Jurkat, Clone E6-1 (cell line): ENCODE measurements at regions not wholly inside any gene's neighbourhood (a gene's known extent, or its start where the extent isn't known, plus 50 kb on each side); places are given as distances from the start of the nearest gene placed in this dataset.

Source experiments
- DNase-seq: peaks from one replicate; pipeline ENCODE4 v3.0.0-alpha.2; 2011; ENCODE audit warnings: low read depth, low spot score
- H3K4me3 ChIP-seq: 2 replicates; pipeline ENCODE4 v1.5.1; 2011; ENCODE audit warnings: mild to moderate bottlenecking, low read length, control low read depth, moderate library complexity

DNA sequence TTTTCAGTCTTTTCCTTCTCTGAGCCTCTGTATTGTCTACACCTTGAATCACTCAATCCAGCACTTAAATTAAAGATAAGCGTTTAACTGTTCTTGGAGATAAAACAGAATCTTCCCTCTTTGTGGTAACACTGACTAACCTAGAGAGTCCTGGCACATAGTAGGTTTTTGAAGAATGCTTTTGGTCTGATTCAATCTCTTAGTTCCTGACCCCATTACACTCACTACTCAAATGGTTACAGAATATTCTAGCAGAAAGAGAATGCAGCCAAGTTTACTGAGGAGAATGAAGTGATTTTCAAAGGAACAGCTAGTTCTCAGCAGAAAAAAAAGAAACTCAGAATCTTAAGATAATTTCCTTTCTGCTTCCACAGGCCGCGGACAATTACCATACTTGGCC is 309.2 kb upstream of the PRMT6 start:
- DNase-seq = no peak
- H3K4me3 ChIP-seq = no peak overlapping the region

DNA sequence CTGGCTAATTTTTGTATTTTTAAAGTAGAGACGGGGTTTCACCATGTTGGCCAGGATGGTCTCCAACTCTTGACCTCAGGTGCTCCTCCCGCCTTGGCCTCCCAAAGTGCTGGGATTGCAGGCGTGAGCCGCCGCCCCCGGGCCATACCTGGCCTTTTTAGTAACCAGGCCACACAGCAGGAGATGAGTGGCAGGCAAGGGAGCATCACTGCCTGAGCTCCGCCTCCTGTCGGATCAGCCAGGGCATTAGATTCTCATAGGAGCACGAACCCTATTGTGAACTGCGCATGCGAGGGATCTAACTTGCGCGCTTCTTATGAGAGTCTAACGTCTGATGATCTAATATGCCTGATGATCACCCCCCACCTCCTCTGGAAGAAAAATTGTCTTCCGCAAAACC is 308.7 kb upstream of the PRMT6 start:
- no peak overlapping the region for H3K4me3 ChIP-seq
- DNase-seq = no peak

DNA sequence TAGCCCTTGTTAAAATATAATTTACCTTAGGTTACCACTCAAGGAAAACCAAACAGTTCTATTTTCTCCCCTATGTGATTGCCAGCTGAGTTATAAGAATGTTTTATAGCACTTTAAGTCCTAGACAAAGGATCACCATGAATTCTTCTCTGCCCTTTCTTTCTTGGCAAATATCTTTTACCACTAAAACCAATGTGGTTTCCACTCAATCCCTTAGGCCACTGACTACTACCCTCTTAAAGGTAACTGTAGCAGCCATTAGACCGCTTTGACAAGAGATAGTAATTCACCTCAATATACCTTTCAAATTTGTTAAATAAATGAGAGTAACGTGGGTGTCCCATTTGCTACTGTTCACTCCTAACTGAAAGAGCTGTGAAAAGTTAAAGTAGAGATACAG is 307.9 kb upstream of the PRMT6 start:
- H3K4me3 ChIP-seq = no peak overlapping the region
- no peak for DNase-seq

DNA sequence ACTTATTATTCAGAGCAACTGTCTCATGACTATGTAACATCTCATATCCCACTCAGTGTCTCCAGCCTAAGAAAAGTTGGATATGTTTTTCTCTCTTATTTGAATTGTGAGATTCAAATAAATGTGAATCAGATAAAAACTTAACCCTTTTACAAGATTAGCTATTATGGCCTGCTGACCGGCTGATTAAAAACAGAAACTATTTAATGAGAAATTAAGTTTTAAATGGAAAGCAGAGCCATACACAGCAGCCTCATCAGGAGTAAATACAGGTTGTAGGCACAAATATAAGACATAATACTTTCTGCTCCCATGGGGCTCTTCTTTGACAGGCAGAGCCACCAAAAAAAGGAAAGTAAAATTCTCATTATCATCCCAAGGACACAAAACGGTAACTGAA is 307.0 kb upstream of the PRMT6 start:
- no peak overlapping the region for H3K4me3 ChIP-seq
- DNase-seq = no peak

DNA sequence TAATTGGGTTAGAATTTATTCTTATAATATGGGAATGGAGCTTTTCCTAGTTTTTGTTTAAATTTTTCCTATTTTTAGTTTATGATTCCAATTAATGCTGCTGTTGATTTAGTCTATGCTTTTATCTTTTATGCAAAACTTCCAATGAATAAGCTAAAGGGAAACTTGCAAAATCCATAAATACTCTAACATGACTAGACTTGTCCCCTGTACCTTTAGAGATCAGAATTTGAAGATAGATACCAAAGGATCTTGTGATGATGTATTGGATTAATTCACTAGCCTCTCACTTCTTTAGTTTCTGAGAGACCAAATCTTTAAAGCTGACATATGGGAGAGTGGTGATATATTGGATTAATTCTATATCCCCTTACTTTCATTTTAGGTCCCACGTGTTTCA is 306.6 kb upstream of the PRMT6 start:
- no peak overlapping the region for H3K4me3 ChIP-seq
- no peak for DNase-seq

DNA sequence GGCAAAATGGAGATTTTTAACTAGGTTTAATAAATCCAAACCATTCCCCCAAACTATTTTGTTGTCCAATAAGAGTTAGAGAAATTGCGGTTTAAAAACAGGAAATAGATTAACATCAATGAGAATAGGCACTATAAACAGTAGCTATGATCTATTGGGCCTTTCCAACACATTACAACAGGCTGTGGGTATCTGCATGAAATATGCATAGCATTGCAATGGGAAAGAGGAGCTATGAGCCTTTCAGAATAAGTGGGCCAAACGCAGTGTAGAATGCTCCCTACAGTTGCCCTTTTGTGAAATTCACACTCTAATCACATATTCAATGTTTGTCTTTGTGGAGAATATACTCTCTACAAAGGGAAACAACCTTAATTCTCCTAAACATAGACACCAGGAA is 305.5 kb upstream of the PRMT6 start:
- no peak overlapping the region for H3K4me3 ChIP-seq
- no peak for DNase-seq

DNA sequence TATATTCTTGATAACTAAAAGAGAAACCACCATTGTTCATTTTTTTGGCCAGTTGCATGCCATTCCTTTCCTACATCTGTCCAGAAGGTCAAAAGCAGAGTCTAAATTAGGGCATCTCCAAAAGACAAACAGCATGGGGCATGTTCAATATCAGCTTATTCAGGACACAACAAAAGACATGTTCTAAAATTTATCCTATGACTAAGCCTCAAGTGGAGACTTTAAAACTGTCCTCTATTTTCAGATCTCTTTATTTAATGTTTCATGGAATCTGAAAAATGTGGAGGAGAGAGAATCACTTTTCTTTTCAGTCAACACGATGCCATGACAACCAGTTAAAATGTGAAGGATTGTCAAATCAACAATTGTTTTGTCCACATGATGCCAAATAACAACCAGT is 303.4 kb upstream of the PRMT6 start:
- no peak overlapping the region for H3K4me3 ChIP-seq
- DNase-seq = no peak

DNA sequence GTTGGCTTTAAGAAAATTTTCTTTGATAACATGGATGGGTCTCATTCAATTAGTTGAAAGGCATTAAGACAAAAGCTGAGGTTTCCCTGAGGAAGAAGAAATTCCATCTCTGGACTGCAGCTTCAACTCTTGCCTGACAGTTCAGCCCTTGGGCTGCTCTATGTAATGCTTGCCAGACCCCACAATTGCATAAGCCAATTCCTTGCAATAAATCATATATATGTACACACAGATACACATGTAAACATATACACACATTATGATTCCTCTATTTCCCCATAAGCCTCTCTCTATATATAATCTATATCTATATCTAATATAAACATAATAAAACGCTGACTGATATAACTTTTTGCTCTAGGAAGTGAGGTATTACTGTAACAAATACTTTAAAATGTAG is 301.5 kb upstream of the PRMT6 start:
- no peak overlapping the region for H3K4me3 ChIP-seq
- no peak for DNase-seq

DNA sequence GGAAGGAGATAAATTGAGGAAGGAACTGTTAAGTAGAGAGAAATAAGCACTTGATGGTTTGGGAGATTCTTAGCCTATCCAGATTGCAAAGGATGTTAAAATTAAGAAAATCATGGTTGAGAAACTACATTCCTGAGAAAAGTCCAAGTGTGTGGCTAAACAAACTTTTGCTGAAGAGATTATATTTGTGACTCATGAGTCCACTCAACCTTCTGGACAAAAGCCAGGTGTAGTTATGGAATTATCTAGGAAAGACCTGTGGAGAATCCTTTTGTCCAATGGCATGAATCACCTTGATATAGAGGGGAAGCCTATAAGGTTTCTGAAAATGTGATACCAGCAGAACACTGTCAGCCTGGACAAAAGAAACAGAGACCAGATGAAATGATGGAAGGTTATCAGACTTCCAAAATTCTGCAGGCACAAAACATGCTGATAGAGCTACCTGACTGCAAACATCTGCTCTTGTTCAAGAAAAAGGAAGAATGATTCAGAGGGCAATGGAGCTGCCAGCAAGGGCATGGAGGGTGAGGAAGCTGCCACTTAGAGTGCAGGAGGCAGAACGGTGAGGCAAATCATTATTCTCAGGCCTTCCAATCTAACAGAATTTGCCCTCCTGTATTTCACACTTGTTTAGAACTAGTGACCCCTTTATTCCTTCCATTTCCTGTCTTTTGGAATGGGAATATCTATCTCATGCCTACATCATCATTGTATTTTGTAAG is 300.6 kb upstream of the PRMT6 start:
- no peak overlapping the region for H3K4me3 ChIP-seq
- DNase-seq = no peak

DNA sequence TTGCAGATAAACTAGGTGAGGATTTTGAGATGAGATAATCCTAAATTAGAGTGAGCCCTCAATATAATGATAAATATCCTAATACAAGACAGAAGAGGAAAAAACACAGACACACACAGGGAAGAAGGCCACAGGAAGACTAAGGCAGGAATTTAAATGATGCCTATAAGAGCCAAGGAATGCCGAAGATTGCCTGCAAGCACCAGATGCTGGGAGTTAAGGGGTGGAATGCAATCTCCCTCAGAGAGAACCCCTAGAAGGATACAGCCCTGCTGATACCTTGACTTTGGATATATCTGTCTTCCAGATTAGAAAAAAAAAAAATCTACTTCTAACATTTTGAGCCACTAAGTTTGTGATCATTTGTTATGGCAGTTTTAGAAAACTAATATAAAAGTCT is 299.7 kb upstream of the PRMT6 start:
- no peak for DNase-seq

DNA sequence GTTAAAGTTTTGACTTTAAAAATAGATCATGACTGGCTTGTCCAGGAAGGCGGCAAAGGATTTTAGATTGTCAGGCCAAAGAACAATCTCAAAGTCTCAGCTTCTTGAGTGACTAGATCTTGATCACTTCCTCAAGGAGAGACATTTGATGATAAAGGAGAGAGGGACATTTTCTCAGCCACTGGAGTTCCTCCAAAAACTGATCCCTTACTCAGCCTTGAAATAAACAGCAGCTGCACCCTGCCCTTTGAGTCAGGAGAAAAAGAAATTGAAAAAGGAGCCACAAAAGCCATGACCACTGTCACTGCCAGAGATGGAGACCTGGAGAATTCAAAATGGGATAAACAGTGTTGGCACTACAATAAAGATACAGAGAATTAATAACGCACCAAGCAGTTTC is 288.4 kb upstream of the PRMT6 start:
- no peak overlapping the region for H3K4me3 ChIP-seq
- DNase-seq = no peak

More for the DNA sequence above, 299.7 kb upstream of the PRMT6 start:
- H3K4me3 ChIP-seq = no peak overlapping the region

DNA sequence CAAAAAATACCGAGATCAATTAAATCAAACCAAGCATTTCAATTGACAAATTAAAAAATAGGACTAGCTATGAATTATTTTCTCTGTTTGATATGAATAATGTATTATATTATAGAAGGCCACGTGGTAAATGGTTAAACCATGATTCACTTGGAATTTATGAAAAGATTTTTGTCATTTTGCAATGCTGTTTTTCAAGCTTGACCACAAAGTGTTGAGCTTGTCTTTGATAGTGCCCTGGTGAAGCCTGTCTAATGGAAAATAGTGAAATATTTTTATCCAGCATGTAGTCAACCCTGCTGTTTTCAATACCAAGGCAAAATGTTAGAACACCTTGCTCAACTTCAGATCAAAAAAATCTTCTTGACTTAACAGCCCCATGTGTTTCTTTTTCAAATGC is 288.0 kb upstream of the PRMT6 start:
- DNase-seq = no peak

DNA sequence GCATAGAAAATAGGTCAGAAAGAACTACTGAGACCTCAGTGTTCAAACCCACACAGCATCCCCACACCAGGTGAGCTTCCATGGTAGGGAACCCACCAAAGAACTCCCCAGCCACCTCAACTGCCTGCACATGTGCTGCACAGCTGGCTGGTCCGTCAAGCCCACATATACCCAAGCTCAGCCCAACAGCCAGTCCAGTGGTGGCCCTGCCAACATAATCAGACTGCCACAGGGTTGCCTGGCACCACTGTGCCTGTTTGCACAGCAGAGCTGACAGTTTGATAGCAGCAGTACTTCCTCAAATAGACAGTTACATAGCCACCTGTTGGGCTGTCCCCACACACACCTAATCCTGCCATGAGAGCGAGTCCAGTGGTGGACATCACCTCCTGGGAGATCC is 283.3 kb upstream of the PRMT6 start:
- DNase-seq = no peak
- H3K4me3 ChIP-seq = no peak overlapping the region

More for the DNA sequence above, 288.0 kb upstream of the PRMT6 start:
- no peak overlapping the region for H3K4me3 ChIP-seq

DNA sequence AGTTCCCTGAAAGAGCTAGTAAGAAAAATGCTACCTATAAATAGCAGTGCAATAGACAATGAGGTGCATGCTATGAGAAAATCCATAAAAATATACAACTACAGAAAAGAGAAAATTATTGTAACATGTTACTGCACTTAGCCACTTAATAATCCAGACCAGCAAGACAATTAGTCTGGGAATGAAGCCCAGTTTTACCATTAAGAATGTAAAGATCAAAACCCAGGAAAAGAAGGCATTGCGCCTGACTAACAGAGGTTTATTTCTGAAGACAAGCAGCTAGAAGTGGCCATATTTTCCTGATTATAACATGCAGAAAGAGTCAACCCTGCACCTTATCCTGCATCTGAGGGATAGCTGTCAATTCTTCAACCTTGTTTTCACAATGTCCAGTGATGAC is 276.4 kb upstream of the PRMT6 start:
- no peak overlapping the region for H3K4me3 ChIP-seq
- no peak for DNase-seq

DNA sequence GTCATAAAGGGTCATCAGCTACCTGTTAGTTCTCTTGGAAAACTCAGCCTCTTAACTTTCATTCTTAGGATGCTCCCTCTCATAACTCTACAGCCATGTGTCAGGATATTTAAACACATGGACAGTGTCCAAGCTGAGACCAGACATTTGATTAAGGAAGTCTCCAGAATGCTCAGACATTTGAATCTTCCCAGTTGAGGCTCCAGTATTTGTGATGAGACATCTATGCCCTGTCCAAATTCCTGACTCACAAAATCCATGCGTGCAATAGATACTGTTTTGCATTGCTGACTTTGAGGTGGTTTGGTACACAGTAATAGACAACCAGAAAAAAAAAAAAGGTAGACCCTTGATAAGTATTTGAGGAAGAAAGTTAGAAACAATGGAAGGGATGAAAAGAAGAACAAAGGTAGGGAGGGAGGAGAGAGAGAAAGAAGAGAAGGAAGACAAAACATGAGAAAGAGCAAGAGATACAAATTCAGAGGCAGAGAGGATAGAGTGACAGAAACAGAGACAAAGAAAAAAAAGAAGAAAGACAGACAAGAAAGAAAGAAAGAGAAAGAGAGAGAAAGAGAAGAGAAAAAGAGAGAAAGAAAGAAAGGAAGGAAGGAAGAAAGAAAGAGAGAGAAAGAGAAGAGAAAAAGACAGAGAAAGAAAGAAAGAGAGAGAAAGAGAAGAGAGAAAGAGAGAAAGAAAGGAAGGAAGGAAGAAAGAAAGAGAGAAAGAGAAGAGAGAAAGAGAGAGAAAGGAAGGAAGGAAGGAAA is 275.5 kb upstream of the PRMT6 start:
- DNase-seq = no peak
- H3K4me3 ChIP-seq = no peak overlapping the region

DNA sequence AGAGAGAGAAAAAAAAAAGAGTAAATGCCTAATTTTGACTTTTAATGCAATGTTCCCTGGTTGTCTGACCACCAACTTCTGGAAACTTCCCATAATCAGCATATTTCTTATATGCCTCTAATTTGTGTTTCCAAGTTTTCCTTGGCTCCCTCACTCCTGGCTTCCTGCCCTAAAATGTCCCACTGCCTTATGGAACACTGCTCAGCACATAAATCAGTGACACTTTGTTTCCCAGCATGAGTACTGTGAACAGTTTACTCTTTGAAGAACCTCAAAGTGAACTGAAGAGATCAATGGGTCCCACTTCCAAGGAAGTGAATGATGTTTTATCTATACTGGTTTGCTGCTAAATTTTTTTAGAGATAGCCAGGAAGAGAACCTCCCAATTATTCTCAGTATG is 271.3 kb upstream of the PRMT6 start:
- DNase-seq = no peak

DNA sequence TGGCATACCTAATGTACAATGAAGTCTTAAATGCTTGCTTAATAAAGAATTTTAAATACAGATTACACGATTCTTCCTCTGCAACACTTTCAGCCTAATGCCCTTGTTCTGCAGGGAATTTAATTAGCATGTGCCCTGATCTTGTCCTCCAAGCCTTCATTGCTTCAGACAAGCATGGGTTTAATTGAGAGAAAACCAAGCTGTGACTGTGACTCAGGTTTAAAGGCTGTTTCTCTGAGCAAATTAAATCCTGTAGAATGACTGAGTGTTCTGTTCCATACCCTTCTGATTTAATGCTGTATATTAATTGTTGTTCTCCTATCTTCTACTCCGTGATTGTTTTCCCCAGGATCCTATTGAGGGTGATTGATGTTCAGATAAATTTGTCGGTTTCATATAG is 269.0 kb upstream of the PRMT6 start:
- DNase-seq = no peak

More for the DNA sequence above, 271.3 kb upstream of the PRMT6 start:
- H3K4me3 ChIP-seq = no peak overlapping the region

DNA sequence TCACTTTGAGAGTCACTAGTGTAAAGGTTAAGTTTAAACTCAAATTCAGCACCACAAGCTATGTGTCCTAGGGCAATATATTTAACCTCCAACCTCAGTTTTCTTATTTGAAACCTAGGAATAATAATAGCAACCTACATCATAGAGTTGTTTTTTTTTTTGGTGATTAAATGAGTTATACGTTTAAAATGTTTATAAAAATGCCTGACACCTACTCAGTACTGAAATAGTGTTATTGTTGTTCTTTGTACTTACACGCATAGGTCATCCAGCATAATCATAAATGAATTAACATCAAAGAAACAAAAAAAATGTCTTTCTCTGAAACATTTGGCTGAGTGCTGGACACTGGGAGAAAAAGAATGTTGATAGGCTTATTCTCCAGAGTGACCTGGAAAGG is 266.8 kb upstream of the PRMT6 start:
- DNase-seq = no peak
- no peak overlapping the region for H3K4me3 ChIP-seq

More for the DNA sequence above, 269.0 kb upstream of the PRMT6 start:
- H3K4me3 ChIP-seq = no peak overlapping the region

DNA sequence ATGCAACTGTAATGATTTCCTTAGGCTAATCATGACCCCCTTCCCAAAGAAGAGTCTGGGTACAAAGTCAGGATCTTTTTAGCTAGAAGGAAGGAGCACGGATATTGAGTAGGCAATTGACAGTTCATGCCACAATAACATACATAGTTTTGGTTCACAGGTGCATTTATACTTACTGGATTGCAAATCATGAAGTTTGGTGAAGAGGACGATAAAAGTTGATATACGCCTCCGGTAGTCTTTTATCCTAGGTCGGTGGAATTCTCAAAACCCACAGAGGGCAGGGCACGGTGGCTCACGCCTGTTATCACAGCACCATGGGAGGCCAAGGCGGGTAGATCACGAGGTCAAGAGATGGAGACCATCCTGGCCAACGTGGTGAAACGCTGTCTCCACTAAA is 265.4 kb upstream of the PRMT6 start:
- no peak for DNase-seq
- H3K4me3 ChIP-seq = no peak overlapping the region

DNA sequence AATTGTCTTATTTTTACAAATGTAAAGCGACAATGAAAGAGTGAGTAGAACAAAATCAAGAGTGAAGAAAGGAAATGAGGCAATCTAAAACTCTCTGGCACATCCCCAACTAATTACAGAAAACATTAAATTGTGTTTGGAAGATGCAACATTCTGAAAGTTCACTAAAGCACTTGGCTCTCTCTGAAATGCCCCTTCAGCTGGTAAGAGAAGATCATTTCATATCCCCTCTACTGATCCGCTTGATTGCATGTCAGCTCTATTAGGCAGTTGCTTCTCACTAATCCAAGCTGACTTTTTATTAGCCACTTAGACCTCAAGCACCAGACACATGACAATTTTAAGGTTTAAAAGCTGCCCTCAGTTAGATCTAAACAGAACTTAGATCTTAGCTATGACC is 262.8 kb upstream of the PRMT6 start:
- no peak for DNase-seq
- H3K4me3 ChIP-seq = no peak overlapping the region

DNA sequence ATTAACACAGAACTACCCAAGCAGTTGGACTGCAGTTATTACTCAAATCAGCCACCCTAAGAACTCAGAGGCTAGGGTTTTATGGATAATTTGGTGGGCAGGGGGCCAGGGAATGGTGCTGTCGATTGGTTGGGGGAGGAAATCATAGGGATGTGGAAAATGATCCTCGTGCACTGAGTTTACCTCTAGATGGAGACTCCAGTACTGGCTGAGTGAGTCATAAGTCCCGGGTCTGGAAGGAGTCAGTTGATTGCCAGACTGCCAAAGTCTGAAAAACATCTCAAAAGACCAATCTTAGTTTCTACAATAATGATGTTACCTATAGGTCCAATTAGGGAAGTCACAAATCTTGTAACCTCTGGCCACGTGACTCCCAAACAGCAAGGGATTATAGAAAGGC is 257.5 kb upstream of the PRMT6 start:
- no peak for DNase-seq
- H3K4me3 ChIP-seq = no peak overlapping the region
